ENCODE measurements at regions not wholly inside any gene's neighbourhood (a gene's known extent, or its start where the extent isn't known, plus 50 kb on each side); places are given as distances from the start of the nearest gene placed in this dataset.

GRCh38 chr15:80323285-80323684 lies 71.3 kb upstream of the CTXND1 start:
- Histone ChIP-seq H3K27ac (ENCODE audit: insufficient read depth, low read length) (no peak overlapping the region), H3K36me3 (ENCODE audit: control insufficient read depth, insufficient read depth, low read length) (no peaks in the 10 kb centered on the region), H3K4me3 (replicated peaks in 1 of 4; ENCODE audit: control extremely low read depth in 1 of 4, insufficient read depth in 1 of 4, low read depth in 3 of 4, low read length in 4 of 4) (no peak overlapping the region), H3K9ac (ENCODE audit: insufficient read depth, low read length) (no peak overlapping the region), H3K4me2 (ENCODE audit: extremely low read depth, insufficient read depth, low read length) (no peak overlapping the region), H4K20me1 (ENCODE audit: control insufficient read depth, extremely low read depth, insufficient read depth, low read length) (no peaks in the 10 kb centered on the region), H3K9me3 (ENCODE audit: control insufficient read depth, insufficient read depth, low read depth, low read length) (no peaks in the 10 kb centered on the region), H2AFZ (ENCODE audit: low read length) (no peak overlapping the region), H3K79me2 (ENCODE audit: control insufficient read depth, insufficient read depth, low read length) (no peaks in the 10 kb centered on the region), H3K27me3 (ENCODE audit: control insufficient read depth, insufficient read depth, low read length) (no peaks in the 10 kb centered on the region), H3K4me1 (ENCODE audit: control insufficient read depth, extremely low read depth, insufficient read depth, low read length) (no peaks in the 10 kb centered on the region)
- no peak for DNase-seq (ENCODE audit: low read depth in 2 of 2)
- TF ChIP-seq, protein P1, sequence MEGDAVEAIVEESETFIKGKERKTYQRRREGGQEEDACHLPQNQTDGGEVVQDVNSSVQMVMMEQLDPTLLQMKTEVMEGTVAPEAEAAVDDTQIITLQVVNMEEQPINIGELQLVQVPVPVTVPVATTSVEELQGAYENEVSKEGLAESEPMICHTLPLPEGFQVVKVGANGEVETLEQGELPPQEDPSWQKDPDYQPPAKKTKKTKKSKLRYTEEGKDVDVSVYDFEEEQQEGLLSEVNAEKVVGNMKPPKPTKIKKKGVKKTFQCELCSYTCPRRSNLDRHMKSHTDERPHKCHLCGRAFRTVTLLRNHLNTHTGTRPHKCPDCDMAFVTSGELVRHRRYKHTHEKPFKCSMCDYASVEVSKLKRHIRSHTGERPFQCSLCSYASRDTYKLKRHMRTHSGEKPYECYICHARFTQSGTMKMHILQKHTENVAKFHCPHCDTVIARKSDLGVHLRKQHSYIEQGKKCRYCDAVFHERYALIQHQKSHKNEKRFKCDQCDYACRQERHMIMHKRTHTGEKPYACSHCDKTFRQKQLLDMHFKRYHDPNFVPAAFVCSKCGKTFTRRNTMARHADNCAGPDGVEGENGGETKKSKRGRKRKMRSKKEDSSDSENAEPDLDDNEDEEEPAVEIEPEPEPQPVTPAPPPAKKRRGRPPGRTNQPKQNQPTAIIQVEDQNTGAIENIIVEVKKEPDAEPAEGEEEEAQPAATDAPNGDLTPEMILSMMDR (conservative IDR thresholded peaks at IDR 0.05 in 1 of 2, IDR thresholded peaks at IDR 0.05 in 1 of 2; ENCODE audit: low read depth in 1 of 2, low read length in 2 of 2): peak; percentile 25 to 32
- TF ChIP-seq EZH2 (IDR thresholded peaks at IDR 0.05; ENCODE audit: low read length, missing control alignments): no peak

GRCh38 chr15:80324545-80325080 lies 72.6 kb upstream of the CTXND1 start:
- DNase-seq (ENCODE audit: low read depth in 2 of 2): no peak
- no peaks in the 10 kb centered on the region for H3K79me2 ChIP-seq (ENCODE audit: control insufficient read depth, insufficient read depth, low read length)
- no peaks in the 10 kb centered on the region for H3K36me3 ChIP-seq (ENCODE audit: control insufficient read depth, insufficient read depth, low read length)
- no peaks in the 10 kb centered on the region for H3K9me3 ChIP-seq (ENCODE audit: control insufficient read depth, insufficient read depth, low read depth, low read length)
- H3K4me2 ChIP-seq (ENCODE audit: extremely low read depth, insufficient read depth, low read length): no peak overlapping the region
- TF ChIP-seq, protein P1 (conservative IDR thresholded peaks at IDR 0.05 in 1 of 2, IDR thresholded peaks at IDR 0.05 in 1 of 2; ENCODE audit: low read depth in 1 of 2, low read length in 2 of 2): no peak
- no peak for TF ChIP-seq EZH2 (IDR thresholded peaks at IDR 0.05; ENCODE audit: low read length, missing control alignments)
- H3K4me1 ChIP-seq (ENCODE audit: control insufficient read depth, extremely low read depth, insufficient read depth, low read length): no peaks in the 10 kb centered on the region
- no peak overlapping the region for H3K27ac ChIP-seq (ENCODE audit: insufficient read depth, low read length)
- no peaks in the 10 kb centered on the region for H4K20me1 ChIP-seq (ENCODE audit: control insufficient read depth, extremely low read depth, insufficient read depth, low read length)
- H3K27me3 ChIP-seq (ENCODE audit: control insufficient read depth, insufficient read depth, low read length): no peaks in the 10 kb centered on the region
- H2AFZ ChIP-seq (ENCODE audit: low read length): no peak overlapping the region
- no peak overlapping the region for H3K4me3 ChIP-seq (replicated peaks in 1 of 4; ENCODE audit: control extremely low read depth in 1 of 4, insufficient read depth in 1 of 4, low read depth in 3 of 4, low read length in 4 of 4)
- no peak overlapping the region for H3K9ac ChIP-seq (ENCODE audit: insufficient read depth, low read length)

GRCh38 chr15:80325206-80325605 lies 73.2 kb upstream of the CTXND1 start:
- Histone ChIP-seq H3K4me3 (replicated peaks in 1 of 4; ENCODE audit: control extremely low read depth in 1 of 4, insufficient read depth in 1 of 4, low read depth in 3 of 4, low read length in 4 of 4) (no peak overlapping the region), H3K79me2 (ENCODE audit: control insufficient read depth, insufficient read depth, low read length) (no peaks in the 10 kb centered on the region), H3K4me1 (ENCODE audit: control insufficient read depth, extremely low read depth, insufficient read depth, low read length) (no peaks in the 10 kb centered on the region), H3K27me3 (ENCODE audit: control insufficient read depth, insufficient read depth, low read length) (no peaks in the 10 kb centered on the region), H3K9me3 (ENCODE audit: control insufficient read depth, insufficient read depth, low read depth, low read length) (no peaks in the 10 kb centered on the region), H3K36me3 (ENCODE audit: control insufficient read depth, insufficient read depth, low read length) (no peaks in the 10 kb centered on the region), H3K9ac (ENCODE audit: insufficient read depth, low read length) (no peak overlapping the region), H2AFZ (ENCODE audit: low read length) (no peak overlapping the region), H4K20me1 (ENCODE audit: control insufficient read depth, extremely low read depth, insufficient read depth, low read length) (no peaks in the 10 kb centered on the region), H3K4me2 (ENCODE audit: extremely low read depth, insufficient read depth, low read length) (no peak overlapping the region), H3K27ac (ENCODE audit: insufficient read depth, low read length) (no peak overlapping the region)
- TF ChIP-seq, protein P1 (conservative IDR thresholded peaks at IDR 0.05 in 1 of 2, IDR thresholded peaks at IDR 0.05 in 1 of 2; ENCODE audit: low read depth in 1 of 2, low read length in 2 of 2): no peak
- no peak for TF ChIP-seq EZH2 (IDR thresholded peaks at IDR 0.05; ENCODE audit: low read length, missing control alignments)
- DNase-seq (ENCODE audit: low read depth in 2 of 2): peak in 1 of 2 donors; percentile 43

Data from fibroblast of lung (primary cell).